ENCODE measurements at regions not wholly inside any gene's neighbourhood (a gene's known extent, or its start where the extent isn't known, plus 50 kb on each side); places are given as distances from the start of the nearest gene placed in this dataset.

- no peak for DNase-seq (ENCODE audit: low read depth, low spot score)
These were observed 73.5 kb downstream of the GLI2 start for GRCh38 chr2:120809151-120809550.

- no peak for DNase-seq (ENCODE audit: low read depth, low spot score)
These were observed 74.2 kb downstream of the GLI2 start for GRCh38 chr2:120809609-120810440.

- no peak for DNase-seq (ENCODE audit: low read depth, low spot score)
These were observed 75.0 kb downstream of the GLI2 start for GRCh38 chr2:120810639-120811038.

GRCh38 chr2:120812866-120813265, 77.2 kb downstream of the GLI2 start:
- DNase-seq (ENCODE audit: low read depth, low spot score): no peak

- no peak for DNase-seq (ENCODE audit: low read depth, low spot score)
These were observed 78.7 kb downstream of the GLI2 start for GRCh38 chr2:120814352-120814751.

GRCh38 chr2:120815292-120815691, 79.6 kb downstream of the GLI2 start:
- no peak for DNase-seq (ENCODE audit: low read depth, low spot score)

GRCh38 chr2:120817136-120817955, 81.7 kb downstream of the GLI2 start:
- DNase-seq (ENCODE audit: low read depth, low spot score): no peak

- DNase-seq (ENCODE audit: low read depth, low spot score): no peak
These were observed 82.3 kb downstream of the GLI2 start for GRCh38 chr2:120817956-120818325.

- no peak for DNase-seq (ENCODE audit: low read depth, low spot score)
These were observed 82.8 kb downstream of the GLI2 start for GRCh38 chr2:120818441-120818920.

GRCh38 chr2:120819720-120820210, 84.1 kb downstream of the GLI2 start:
- DNase-seq (ENCODE audit: low read depth, low spot score): no peak

GRCh38 chr2:120820263-120820952, 84.7 kb downstream of the GLI2 start:
- peak; percentile 63 for DNase-seq (ENCODE audit: low read depth, low spot score)

GRCh38 chr2:120820953-120821279, 85.2 kb downstream of the GLI2 start:
- no peak for DNase-seq (ENCODE audit: low read depth, low spot score)

- no peak for DNase-seq (ENCODE audit: low read depth, low spot score)
These were observed 85.9 kb downstream of the GLI2 start for GRCh38 chr2:120821446-120822160.

- no peak for DNase-seq (ENCODE audit: low read depth, low spot score)
These were observed 87.3 kb downstream of the GLI2 start for GRCh38 chr2:120822933-120823332.

GRCh38 chr2:120823551-120823950, 87.9 kb downstream of the GLI2 start:
- DNase-seq (ENCODE audit: low read depth, low spot score): no peak

- no peak for DNase-seq (ENCODE audit: low read depth, low spot score)
These were observed 88.6 kb downstream of the GLI2 start for GRCh38 chr2:120824246-120824645.

GRCh38 chr2:120825370-120826259, 89.9 kb downstream of the GLI2 start:
- peak; percentile 53 for DNase-seq (ENCODE audit: low read depth, low spot score)

GRCh38 chr2:120826260-120826648, 90.6 kb downstream of the GLI2 start:
- no peak for DNase-seq (ENCODE audit: low read depth, low spot score)

- no peak for DNase-seq (ENCODE audit: low read depth, low spot score)
These were observed 91.2 kb downstream of the GLI2 start for GRCh38 chr2:120826716-120827410.

- no peak for DNase-seq (ENCODE audit: low read depth, low spot score)
These were observed 92.4 kb downstream of the GLI2 start for GRCh38 chr2:120828066-120828465.
